Retinal pigment epithelial cell (primary cell): ENCODE measurements at regions not wholly inside any gene's neighbourhood (a gene's known extent, or its start where the extent isn't known, plus 50 kb on each side); places are given as distances from the start of the nearest gene placed in this dataset.

Experiments used
- DNase-seq: peaks from one replicate; pipeline ENCODE4 v3.0.0-alpha.2; 2010; ENCODE audit warnings: low read depth
- H3K4me3 ChIP-seq: 2 replicates; pipeline ENCODE4 v1.5.1; 2011; ENCODE audit warnings: mild to moderate bottlenecking, low read length, control low read depth, moderate library complexity
- CTCF ChIP-seq: conservative IDR thresholded peaks from 2 replicates; pipeline ENCODE4 v1.5.1; 2011; ENCODE audit warnings: low read depth, low read length, control low read depth, inconsistent platforms

GRCh38 chr2:33873076-33873605 is 274.0 kb upstream of the FAM98A start:
- no peak for DNase-seq
- H3K4me3 ChIP-seq = no peak overlapping the region
- TF ChIP-seq CTCF = no peak

- no peak for TF ChIP-seq CTCF
- DNase-seq = no peak
- no peak overlapping the region for H3K4me3 ChIP-seq
These were observed 260.8 kb upstream of the FAM98A start for GRCh38 chr2:33859811-33860461.

GRCh38 chr2:33859176-33859575 is 260.1 kb upstream of the FAM98A start:
- no peak overlapping the region for H3K4me3 ChIP-seq
- no peak for DNase-seq
- TF ChIP-seq CTCF = no peak

- no peak overlapping the region for H3K4me3 ChIP-seq
- no peak for DNase-seq
- no peak for TF ChIP-seq CTCF
These were observed 249.4 kb upstream of the FAM98A start for GRCh38 chr2:33848486-33848885.

GRCh38 chr2:33839791-33840190 is 240.7 kb upstream of the FAM98A start:
- no peak overlapping the region for H3K4me3 ChIP-seq
- no peak for DNase-seq
- no peak for TF ChIP-seq CTCF

GRCh38 chr2:33836628-33837027 is 237.5 kb upstream of the FAM98A start:
- no peak overlapping the region for H3K4me3 ChIP-seq
- no peak for TF ChIP-seq CTCF
- no peak for DNase-seq

- no peak for DNase-seq
- H3K4me3 ChIP-seq = no peak overlapping the region
- TF ChIP-seq CTCF = no peak
These were observed 236.8 kb upstream of the FAM98A start for GRCh38 chr2:33835911-33836310.
